ENCODE measurements at regions not wholly inside any gene's neighbourhood (a gene's known extent, or its start where the extent isn't known, plus 50 kb on each side); places are given as distances from the start of the nearest gene placed in this dataset.

DNA sequence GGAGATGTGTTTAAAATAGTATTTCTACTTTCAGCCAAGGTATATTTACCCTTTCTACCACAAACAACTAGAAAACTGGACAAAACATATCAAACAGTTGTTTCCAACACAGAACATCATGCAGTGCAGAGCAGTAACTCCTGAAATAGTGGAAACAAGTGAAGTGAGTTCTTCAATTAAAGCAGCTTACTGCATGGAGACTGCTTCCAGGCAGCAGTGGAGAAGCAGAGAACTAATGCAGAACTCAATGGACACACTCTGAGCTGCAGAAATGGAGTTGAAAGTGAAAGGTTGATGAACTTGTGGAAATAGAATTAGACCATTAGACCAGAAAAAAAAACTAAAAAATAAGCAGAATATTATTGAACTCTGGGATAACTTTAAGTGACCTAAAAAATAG is 478.9 kb downstream of the CNTN6 start:
- TF ChIP-seq, protein P1, sequence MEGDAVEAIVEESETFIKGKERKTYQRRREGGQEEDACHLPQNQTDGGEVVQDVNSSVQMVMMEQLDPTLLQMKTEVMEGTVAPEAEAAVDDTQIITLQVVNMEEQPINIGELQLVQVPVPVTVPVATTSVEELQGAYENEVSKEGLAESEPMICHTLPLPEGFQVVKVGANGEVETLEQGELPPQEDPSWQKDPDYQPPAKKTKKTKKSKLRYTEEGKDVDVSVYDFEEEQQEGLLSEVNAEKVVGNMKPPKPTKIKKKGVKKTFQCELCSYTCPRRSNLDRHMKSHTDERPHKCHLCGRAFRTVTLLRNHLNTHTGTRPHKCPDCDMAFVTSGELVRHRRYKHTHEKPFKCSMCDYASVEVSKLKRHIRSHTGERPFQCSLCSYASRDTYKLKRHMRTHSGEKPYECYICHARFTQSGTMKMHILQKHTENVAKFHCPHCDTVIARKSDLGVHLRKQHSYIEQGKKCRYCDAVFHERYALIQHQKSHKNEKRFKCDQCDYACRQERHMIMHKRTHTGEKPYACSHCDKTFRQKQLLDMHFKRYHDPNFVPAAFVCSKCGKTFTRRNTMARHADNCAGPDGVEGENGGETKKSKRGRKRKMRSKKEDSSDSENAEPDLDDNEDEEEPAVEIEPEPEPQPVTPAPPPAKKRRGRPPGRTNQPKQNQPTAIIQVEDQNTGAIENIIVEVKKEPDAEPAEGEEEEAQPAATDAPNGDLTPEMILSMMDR (IDR thresholded peaks at IDR 0.05), result no peak
- no peak overlapping the region for H3K4me3 ChIP-seq
- no peak for ATAC-seq (ENCODE audit: insufficient number of reproducible peaks, low FRiP score, low read depth)
- H3K9me3 ChIP-seq, result no peaks in the 10 kb centered on the region
- H3K27me3 ChIP-seq (replicated peaks; ENCODE audit: insufficient read depth), result no peaks in the 10 kb centered on the region
- no peaks in the 10 kb centered on the region for H3K36me3 ChIP-seq
- no peak overlapping the region for H3K27ac ChIP-seq
- DNase-seq (ENCODE audit: low spot score), result no peak
- no peaks in the 10 kb centered on the region for H3K4me1 ChIP-seq (ENCODE audit: control insufficient read depth in 1 of 2, low read depth in 2 of 2)

DNA sequence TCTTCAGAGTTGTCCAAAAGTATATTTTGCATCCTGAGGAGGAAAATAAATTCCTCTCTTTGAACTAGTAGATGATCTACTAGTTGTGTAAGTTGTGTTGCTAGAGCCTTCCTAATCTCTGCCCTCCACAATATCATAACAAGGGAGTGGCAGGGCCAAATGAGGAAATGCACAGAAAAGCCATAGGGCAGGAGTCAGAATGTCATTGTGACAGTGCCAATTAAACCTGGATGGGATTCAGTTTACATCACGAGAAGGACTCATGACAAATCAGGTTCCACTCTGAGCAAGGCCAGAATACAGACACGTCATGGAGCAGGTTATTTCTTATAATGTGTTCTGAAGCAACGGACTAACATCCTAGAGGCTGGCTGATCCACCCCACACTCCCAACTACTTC is 483.2 kb downstream of the CNTN6 start:
- H3K4me1 ChIP-seq (ENCODE audit: control insufficient read depth in 1 of 2, low read depth in 2 of 2), result no peaks in the 10 kb centered on the region
- no peaks in the 10 kb centered on the region for H3K36me3 ChIP-seq
- TF ChIP-seq, protein P1 (IDR thresholded peaks at IDR 0.05), result no peak
- no peak overlapping the region for H3K4me3 ChIP-seq
- DNase-seq (ENCODE audit: low spot score) (no peak), ATAC-seq (ENCODE audit: insufficient number of reproducible peaks, low FRiP score, low read depth) (no peak)
- no peak overlapping the region for H3K27ac ChIP-seq
- no peaks in the 10 kb centered on the region for H3K27me3 ChIP-seq (replicated peaks; ENCODE audit: insufficient read depth)
- no peaks in the 10 kb centered on the region for H3K9me3 ChIP-seq

DNA sequence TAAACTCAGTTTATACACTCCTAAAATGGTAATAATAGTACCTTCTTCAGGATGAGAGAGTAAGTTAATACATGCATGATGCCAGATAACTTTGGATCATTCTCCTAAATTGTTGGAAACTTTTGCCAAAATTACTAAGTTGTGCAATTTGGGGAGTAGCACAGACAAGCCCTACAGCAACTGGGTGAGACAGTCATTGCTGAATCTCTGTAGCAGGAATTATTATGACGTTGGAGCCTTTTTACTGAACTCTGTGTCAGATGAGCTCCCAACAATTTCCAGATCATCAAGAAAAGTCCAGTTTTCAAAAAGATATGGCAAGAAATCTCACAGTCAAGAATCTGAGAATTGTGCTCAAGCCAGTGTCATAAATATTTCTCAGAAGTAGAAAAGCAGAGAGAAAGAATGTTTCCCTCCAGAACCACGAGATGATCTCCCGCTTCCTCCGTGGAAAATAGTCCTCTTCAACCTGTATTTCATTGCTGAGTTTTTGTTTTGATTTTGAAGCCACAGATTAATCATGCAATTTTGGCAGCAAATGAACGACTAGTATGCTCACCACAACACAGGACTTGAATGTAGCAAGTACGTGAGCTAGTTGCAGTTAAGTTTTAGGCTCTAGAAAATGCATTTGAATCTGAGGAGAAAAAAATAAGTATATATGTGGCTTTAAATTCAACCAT is 485.4 kb downstream of the CNTN6 start:
- H3K36me3 ChIP-seq, result no peaks in the 10 kb centered on the region
- DNase-seq (ENCODE audit: low spot score), result no peak
- TF ChIP-seq, protein P1 (IDR thresholded peaks at IDR 0.05), result no peak
- no peak overlapping the region for H3K27ac ChIP-seq
- no peaks in the 10 kb centered on the region for H3K27me3 ChIP-seq (replicated peaks; ENCODE audit: insufficient read depth)
- no peak overlapping the region for H3K4me3 ChIP-seq
- H3K9me3 ChIP-seq, result no peaks in the 10 kb centered on the region
- H3K4me1 ChIP-seq (ENCODE audit: control insufficient read depth in 1 of 2, low read depth in 2 of 2), result no peaks in the 10 kb centered on the region
- ATAC-seq (ENCODE audit: insufficient number of reproducible peaks, low FRiP score, low read depth), result no peak

DNA sequence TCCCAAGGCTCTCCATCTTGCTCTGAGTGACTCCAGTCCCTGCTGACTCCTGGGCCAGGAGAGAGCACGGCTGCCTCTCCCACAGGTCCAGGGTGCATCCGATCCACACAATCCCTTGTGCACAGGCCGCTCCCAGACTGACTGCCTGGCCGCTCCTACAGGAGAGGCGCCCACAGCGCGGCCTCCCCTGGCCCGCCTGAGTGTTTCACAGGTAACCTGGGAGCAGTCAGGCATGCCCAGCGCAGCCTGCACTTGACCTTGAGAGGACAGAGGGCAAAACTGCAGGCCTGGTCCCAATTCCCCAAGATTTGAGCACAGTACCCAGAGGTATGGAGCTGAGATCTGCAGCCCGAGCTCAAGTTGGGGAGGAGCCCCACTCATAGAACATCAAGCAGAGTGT is 490.2 kb downstream of the CNTN6 start:
- TF ChIP-seq, protein P1 (IDR thresholded peaks at IDR 0.05), result no peak
- Histone ChIP-seq H3K36me3 (no peaks in the 10 kb centered on the region), H3K27ac (no peak overlapping the region), H3K27me3 (replicated peaks; ENCODE audit: insufficient read depth) (no peaks in the 10 kb centered on the region), H3K9me3 (peaks cover 1% of the 10 kb centered on the region), H3K4me1 (ENCODE audit: control insufficient read depth in 1 of 2, low read depth in 2 of 2) (no peaks in the 10 kb centered on the region), H3K4me3 (no peak overlapping the region)
- ATAC-seq (ENCODE audit: insufficient number of reproducible peaks, low FRiP score, low read depth), result no peak
- no peak for DNase-seq (ENCODE audit: low spot score)

DNA sequence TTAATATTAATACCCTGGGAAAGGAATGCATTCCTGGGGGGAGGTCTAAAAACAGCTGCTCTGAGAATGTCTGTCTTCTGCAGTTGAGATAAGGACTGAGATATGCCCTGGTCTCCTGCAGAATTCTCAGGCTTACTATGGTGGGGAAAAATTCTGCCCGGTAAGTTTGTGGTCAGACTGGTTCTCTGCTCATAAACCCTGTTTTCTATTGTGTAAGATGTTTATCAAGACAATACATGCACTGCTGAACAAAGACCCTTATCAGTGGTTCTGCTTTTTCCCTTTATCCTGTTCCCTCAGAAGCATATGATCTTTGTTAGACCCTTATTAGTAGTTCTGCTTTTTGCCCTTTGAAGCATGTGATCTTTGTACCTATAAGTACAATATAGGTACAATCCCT is 494.6 kb downstream of the CNTN6 start:
- no peak for ATAC-seq (ENCODE audit: insufficient number of reproducible peaks, low FRiP score, low read depth)
- no peaks in the 10 kb centered on the region for H3K27me3 ChIP-seq (replicated peaks; ENCODE audit: insufficient read depth)
- H3K4me3 ChIP-seq, result no peak overlapping the region
- no peaks in the 10 kb centered on the region for H3K4me1 ChIP-seq (ENCODE audit: control insufficient read depth in 1 of 2, low read depth in 2 of 2)
- H3K36me3 ChIP-seq, result no peaks in the 10 kb centered on the region
- TF ChIP-seq, protein P1 (IDR thresholded peaks at IDR 0.05), result no peak
- no peak overlapping the region for H3K27ac ChIP-seq
- DNase-seq (ENCODE audit: low spot score), result no peak
- peaks cover 26% of the 10 kb centered on the region for H3K9me3 ChIP-seq

Measured in thoracic aorta (tissue), 2 donors.